IgD-negative memory B cell (primary cell): ENCODE measurements at regions not wholly inside any gene's neighbourhood (a gene's known extent, or its start where the extent isn't known, plus 50 kb on each side); places are given as distances from the start of the nearest gene placed in this dataset.
"Not testable (repeated sequence)": the region's sequence is repeated elsewhere in the genome, so short reads cannot be mapped to it uniquely, and the experiment has no call there.

Experiments used
- H3K27ac Mint-ChIP-seq, 3 donors: one replicate each; pipeline ENCODE4 v1.8.0; 2020 to 2022; ENCODE audit warnings: mild to moderate bottlenecking in 3 of 3, mixed read lengths in 3 of 3, moderate library complexity in 1 of 3
- H3K27me3 Mint-ChIP-seq: one replicate; pipeline ENCODE4 v1.8.0; 2021; ENCODE audit warnings: mixed read lengths
- H3K36me3 Mint-ChIP-seq: one replicate; pipeline ENCODE4 v1.8.0; 2020; ENCODE audit warnings: mild to moderate bottlenecking, mixed read lengths
- H3K4me1 Mint-ChIP-seq, 3 donors: one replicate each; pipeline ENCODE4 v1.8.0; 2020 to 2022; ENCODE audit warnings: mixed read lengths in 3 of 3, mild to moderate bottlenecking in 1 of 3
- H3K4me3 Mint-ChIP-seq, 4 donors: one replicate each; pipeline ENCODE4 v1.8.0; 2020 to 2022; ENCODE audit warnings: mild to moderate bottlenecking in 4 of 4, mixed read lengths in 4 of 4, moderate library complexity in 3 of 4
- H3K9me3 Mint-ChIP-seq, 3 donors: one replicate each; pipeline ENCODE4 v1.8.0; 2020 to 2021; ENCODE audit warnings: mixed read lengths in 3 of 3, mild to moderate bottlenecking in 1 of 3

- peaks cover 1% of the 10 kb centered on the region for H3K36me3 Mint-ChIP-seq
- peaks cover 0 to 2% (median 0%) of the 10 kb centered on the region in 3 donors for H3K4me1 Mint-ChIP-seq
- peaks cover 3% of the 10 kb centered on the region for H3K27me3 Mint-ChIP-seq
- H3K4me3 Mint-ChIP-seq: no peak overlapping the region
- peaks cover 0 to 5% (median 2%) of the 10 kb centered on the region in 3 donors for H3K9me3 Mint-ChIP-seq
- H3K27ac Mint-ChIP-seq: no peak overlapping the region
Measured at GRCh38 chr9:135300346-135301141, 179.0 kb upstream of the PPP1R26 start.

GRCh38 chr9:135301271-135302263 lies 178.0 kb upstream of the PPP1R26 start:
- Mint-ChIP-seq H3K4me3 (no peak overlapping the region), H3K9me3 (peaks cover 0 to 5% (median 2%) of the 10 kb centered on the region in 3 donors), H3K27me3 (peaks cover 3% of the 10 kb centered on the region), H3K27ac (no peak overlapping the region), H3K4me1 (peaks cover 0 to 2% (median 2%) of the 10 kb centered on the region in 3 donors), H3K36me3 (peaks cover 1% of the 10 kb centered on the region)

GRCh38 chr9:135302329-135303279 lies 177.0 kb upstream of the PPP1R26 start:
- H3K36me3 Mint-ChIP-seq: peaks cover 1% of the 10 kb centered on the region
- peaks cover 0 to 2% (median 2%) of the 10 kb centered on the region in 3 donors for H3K4me1 Mint-ChIP-seq
- H3K9me3 Mint-ChIP-seq: peaks cover 0 to 5% (median 2%) of the 10 kb centered on the region in 3 donors
- peaks cover 3% of the 10 kb centered on the region for H3K27me3 Mint-ChIP-seq
- no peak overlapping the region for H3K27ac Mint-ChIP-seq
- H3K4me3 Mint-ChIP-seq: no peak overlapping the region

GRCh38 chr9:135303280-135303647 lies 176.3 kb upstream of the PPP1R26 start:
- H3K27ac Mint-ChIP-seq: no peak overlapping the region
- H3K9me3 Mint-ChIP-seq: peaks cover 0 to 5% (median 2%) of the 10 kb centered on the region in 3 donors

GRCh38 chr9:135303865-135304499 lies 175.6 kb upstream of the PPP1R26 start:
- no peaks in the 10 kb centered on the region for H3K36me3 Mint-ChIP-seq
- no peak overlapping the region for H3K27ac Mint-ChIP-seq
- H3K27me3 Mint-ChIP-seq: peaks cover 5% of the 10 kb centered on the region
- H3K9me3 Mint-ChIP-seq: peaks cover 0 to 5% (median 2%) of the 10 kb centered on the region in 3 donors
- peaks cover 0 to 2% (median 2%) of the 10 kb centered on the region in 3 donors for H3K4me1 Mint-ChIP-seq
- no peak overlapping the region for H3K4me3 Mint-ChIP-seq

More at GRCh38 chr9:135303280-135303647, 176.3 kb upstream of the PPP1R26 start:
- Mint-ChIP-seq H3K4me1 (peaks cover 0 to 2% (median 2%) of the 10 kb centered on the region in 3 donors), H3K4me3 (no peak overlapping the region), H3K27me3 (peaks cover 3% of the 10 kb centered on the region), H3K36me3 (no peaks in the 10 kb centered on the region)

- Mint-ChIP-seq H3K4me3 (no peak overlapping the region), H3K9me3 (peaks cover 0 to 5% (median 2%) of the 10 kb centered on the region in 3 donors), H3K36me3 (no peaks in the 10 kb centered on the region), H3K4me1 (peaks cover 0 to 2% (median 2%) of the 10 kb centered on the region in 3 donors), H3K27me3 (peaks cover 5% of the 10 kb centered on the region), H3K27ac (no peak overlapping the region)
Measured at GRCh38 chr9:135304886-135305285, 174.7 kb upstream of the PPP1R26 start.

GRCh38 chr9:135305546-135306180 lies 173.9 kb upstream of the PPP1R26 start:
- H3K9me3 Mint-ChIP-seq: peaks cover 2 to 6% (median 3%) of the 10 kb centered on the region in 3 donors
- H3K4me3 Mint-ChIP-seq: no peak overlapping the region
- H3K27ac Mint-ChIP-seq: no peak overlapping the region
- peaks cover 8% of the 10 kb centered on the region for H3K27me3 Mint-ChIP-seq
- peaks cover 0 to 2% (median 2%) of the 10 kb centered on the region in 3 donors for H3K4me1 Mint-ChIP-seq
- no peaks in the 10 kb centered on the region for H3K36me3 Mint-ChIP-seq

GRCh38 chr9:135306699-135307098 lies 172.9 kb upstream of the PPP1R26 start:
- Mint-ChIP-seq H3K27me3 (peaks cover 8% of the 10 kb centered on the region), H3K36me3 (no peaks in the 10 kb centered on the region), H3K27ac (no peak overlapping the region), H3K4me3 (no peak overlapping the region), H3K4me1 (peaks cover 0 to 2% (median 2%) of the 10 kb centered on the region in 3 donors), H3K9me3 (peaks cover 2 to 6% (median 4%) of the 10 kb centered on the region in 3 donors)

- Mint-ChIP-seq H3K4me3 (no peak overlapping the region), H3K27ac (no peak overlapping the region), H3K27me3 (peaks cover 8% of the 10 kb centered on the region), H3K4me1 (peaks cover 0 to 2% (median 2%) of the 10 kb centered on the region in 3 donors), H3K36me3 (no peaks in the 10 kb centered on the region), H3K9me3 (peaks cover 2 to 8% (median 7%) of the 10 kb centered on the region in 3 donors)
Measured at GRCh38 chr9:135307300-135307699, 172.3 kb upstream of the PPP1R26 start.

GRCh38 chr9:135307919-135308318 lies 171.7 kb upstream of the PPP1R26 start:
- H3K4me3 Mint-ChIP-seq, H3K27ac Mint-ChIP-seq, H3K36me3 Mint-ChIP-seq, H3K4me1 Mint-ChIP-seq, H3K27me3 Mint-ChIP-seq: not testable (repeated sequence)
- peaks cover 5 to 12% (median 10%) of the 10 kb centered on the region in 3 donors for H3K9me3 Mint-ChIP-seq

- Mint-ChIP-seq H3K36me3 (no peaks in the 10 kb centered on the region), H3K4me3 (no peak overlapping the region), H3K4me1 (peaks cover 0 to 2% (median 0%) of the 10 kb centered on the region in 3 donors), H3K27ac (no peak overlapping the region), H3K27me3 (peaks cover 13% of the 10 kb centered on the region), H3K9me3 (peaks cover 7 to 19% (median 14%) of the 10 kb centered on the region in 3 donors)
Measured at GRCh38 chr9:135308821-135309762, 170.5 kb upstream of the PPP1R26 start.

- peaks cover 13% of the 10 kb centered on the region for H3K27me3 Mint-ChIP-seq
- H3K27ac Mint-ChIP-seq: no peak overlapping the region
Measured at GRCh38 chr9:135309763-135310125, 169.8 kb upstream of the PPP1R26 start.

More at GRCh38 chr9:135309763-135310125, 169.8 kb upstream of the PPP1R26 start:
- peaks cover 0 to 2% (median 0%) of the 10 kb centered on the region in 3 donors for H3K4me1 Mint-ChIP-seq
- peaks cover 7 to 19% (median 14%) of the 10 kb centered on the region in 3 donors for H3K9me3 Mint-ChIP-seq
- no peak overlapping the region for H3K4me3 Mint-ChIP-seq
- H3K36me3 Mint-ChIP-seq: no peaks in the 10 kb centered on the region
